ENCODE measurements at regions not wholly inside any gene's neighbourhood (a gene's known extent, or its start where the extent isn't known, plus 50 kb on each side); places are given as distances from the start of the nearest gene placed in this dataset.

- Histone ChIP-seq H3K27me3 (ENCODE audit: control insufficient read depth, insufficient read depth, low read length, poor library complexity, severe bottlenecking) (no peaks in the 10 kb centered on the region), H3K36me3 (ENCODE audit: control insufficient read depth, insufficient read depth, low read length) (no peaks in the 10 kb centered on the region), H3K27ac (ENCODE audit: low read depth, low read length) (no peak overlapping the region), H3K4me1 (ENCODE audit: control insufficient read depth, insufficient read depth, low read length) (peaks cover 4% of the 10 kb centered on the region), H3K9ac (ENCODE audit: extremely low read depth, low read length, poor library complexity, severe bottlenecking) (no peak overlapping the region), H3K4me3 (ENCODE audit: low read length) (no peak overlapping the region), H3K9me3 (ENCODE audit: control insufficient read depth, low read length) (peaks cover 4% of the 10 kb centered on the region)
- no peak overlapping the region for H3K4me3 Mint-ChIP-seq
- H3K36me3 Mint-ChIP-seq (ENCODE audit: low read depth) = no peaks in the 10 kb centered on the region
- no peak for DNase-seq
- H3K4me1 Mint-ChIP-seq = peaks cover 5% of the 10 kb centered on the region
- 84 to 93% methylated on average over 4 of the region's 4 CpGs for WGBS, 2 experiments (ENCODE audit: insufficient coverage in 1 of 2, insufficient read length in 1 of 2)
- no peak overlapping the region for H3K27ac Mint-ChIP-seq
- peaks cover 20% of the 10 kb centered on the region for H3K27me3 Mint-ChIP-seq (ENCODE audit: insufficient read depth)
- TF ChIP-seq CTCF (conservative IDR thresholded peaks at IDR 0.05) = no peak
- peaks cover 4% of the 10 kb centered on the region for H3K9me3 Mint-ChIP-seq
Measured at GRCh38 chr1:29967261-29967660, 730.9 kb downstream of the PTPRU start.

GRCh38 chr1:29966526-29967045 lies 730.3 kb downstream of the PTPRU start:
- Mint-ChIP-seq H3K4me3 (no peak overlapping the region), H3K36me3 (ENCODE audit: low read depth) (no peaks in the 10 kb centered on the region), H3K27ac (no peak overlapping the region), H3K27me3 (ENCODE audit: insufficient read depth) (peaks cover 20% of the 10 kb centered on the region), H3K4me1 (peaks cover 4% of the 10 kb centered on the region), H3K9me3 (peaks cover 4% of the 10 kb centered on the region)
- Histone ChIP-seq H3K9me3 (ENCODE audit: control insufficient read depth, low read length) (peaks cover 4% of the 10 kb centered on the region), H3K27me3 (ENCODE audit: control insufficient read depth, insufficient read depth, low read length, poor library complexity, severe bottlenecking) (no peaks in the 10 kb centered on the region), H3K36me3 (ENCODE audit: control insufficient read depth, insufficient read depth, low read length) (no peaks in the 10 kb centered on the region), H3K27ac (ENCODE audit: low read depth, low read length) (no peak overlapping the region), H3K4me3 (ENCODE audit: low read length) (no peak overlapping the region), H3K9ac (ENCODE audit: extremely low read depth, low read length, poor library complexity, severe bottlenecking) (no peak overlapping the region), H3K4me1 (ENCODE audit: control insufficient read depth, insufficient read depth, low read length) (peaks cover 5% of the 10 kb centered on the region)
- DNase-seq = no peak
- TF ChIP-seq CTCF (conservative IDR thresholded peaks at IDR 0.05) = peak; percentile 15
- 83 to 88% methylated on average over 2 of the region's 2 CpGs for WGBS, 2 experiments (ENCODE audit: insufficient coverage in 1 of 2, insufficient read length in 1 of 2)

GRCh38 chr1:29964718-29965533 lies 728.6 kb downstream of the PTPRU start:
- H3K4me3 Mint-ChIP-seq = no peak overlapping the region
- H3K27ac Mint-ChIP-seq = no peak overlapping the region
- 87 to 88% methylated on average over 10 to 18 of the region's 18 CpGs for WGBS, 2 experiments (ENCODE audit: insufficient coverage in 1 of 2, insufficient read length in 1 of 2)
- no peak overlapping the region for H3K4me3 ChIP-seq (ENCODE audit: low read length)
- H3K27ac ChIP-seq (ENCODE audit: low read depth, low read length) = peak overlapping the region; percentile 94
- H3K36me3 ChIP-seq (ENCODE audit: control insufficient read depth, insufficient read depth, low read length) = no peaks in the 10 kb centered on the region
- TF ChIP-seq CTCF (conservative IDR thresholded peaks at IDR 0.05) = peak; percentile 11
- peaks cover 14% of the 10 kb centered on the region for H3K27me3 Mint-ChIP-seq (ENCODE audit: insufficient read depth)
- no peaks in the 10 kb centered on the region for H3K27me3 ChIP-seq (ENCODE audit: control insufficient read depth, insufficient read depth, low read length, poor library complexity, severe bottlenecking)
- H3K9me3 Mint-ChIP-seq = peaks cover 4% of the 10 kb centered on the region
- peak; percentile 41 for DNase-seq
- H3K4me1 Mint-ChIP-seq = peaks cover 4% of the 10 kb centered on the region
- peaks cover 5% of the 10 kb centered on the region for H3K4me1 ChIP-seq (ENCODE audit: control insufficient read depth, insufficient read depth, low read length)
- no peak overlapping the region for H3K9ac ChIP-seq (ENCODE audit: extremely low read depth, low read length, poor library complexity, severe bottlenecking)
- peaks cover 4% of the 10 kb centered on the region for H3K9me3 ChIP-seq (ENCODE audit: control insufficient read depth, low read length)
- H3K36me3 Mint-ChIP-seq (ENCODE audit: low read depth) = no peaks in the 10 kb centered on the region

Data from endodermal cell (in vitro differentiated cells).